OCI-LY3 (cell line): ENCODE measurements at regions not wholly inside any gene's neighbourhood (a gene's known extent, or its start where the extent isn't known, plus 50 kb on each side); places are given as distances from the start of the nearest gene placed in this dataset.

Source experiments
- H2AFZ ChIP-seq: fragments of 200-600, 300-600 bp; shearing (Covaris generic); 2 replicates; pipeline ENCODE4 v1.6.0; 2014; ENCODE audit warnings: antibody characterized with exemption, low read depth, low read length
- H3K27ac ChIP-seq: fragments of 200-600, 300-600 bp; sonication (generic); 2 replicates; pipeline ENCODE4 v1.5.1; 2014; ENCODE audit warnings: mild to moderate bottlenecking, low read length, moderate library complexity, mixed read lengths
- H3K27me3 ChIP-seq: fragments of 200-600, 300-600 bp; sonication (generic); 2 replicates; pipeline ENCODE4 v1.6.1; 2014; ENCODE audit warnings: low read depth, low read length, mixed read lengths
- H3K36me3 ChIP-seq: fragments of 200-600, 300-600 bp; sonication (generic); replicated peaks from 2 replicates; pipeline ENCODE3; 2014; ENCODE audit warnings: low read depth, low read length, mixed read lengths
- H3K4me1 ChIP-seq: fragments of 300-600, 200-600 bp; sonication (generic); 2 replicates; pipeline ENCODE4 v1.6.1; 2014; ENCODE audit warnings: low read length, mixed read lengths
- H3K4me2 ChIP-seq: fragments of 200-600, 300-600 bp; sonication (generic); 2 replicates; pipeline ENCODE4 v1.6.1; 2014; ENCODE audit warnings: low read length, mixed read lengths
- H3K4me3 ChIP-seq: fragments of 300-600, 200-600 bp; sonication (generic); 2 replicates; pipeline ENCODE4 v1.5.1; 2014; ENCODE audit warnings: antibody characterized with exemption, mild to moderate bottlenecking, low read length, moderate library complexity
- H3K79me2 ChIP-seq: fragments of 300-600, 200-600 bp; shearing (Covaris generic); 2 replicates; pipeline ENCODE4 v1.6.1; 2014; ENCODE audit warnings: mild to moderate bottlenecking, low read length, mixed read lengths
- H3K9ac ChIP-seq: fragments of 300-600, 200-600 bp; shearing (Covaris generic); 2 replicates; pipeline ENCODE4 v1.6.0; 2014; ENCODE audit warnings: mild to moderate bottlenecking, low read length, moderate library complexity
- H3K9me3 ChIP-seq: fragments of 200-600, 300-600 bp; shearing (Covaris generic); 2 replicates; pipeline ENCODE4 v1.6.1; 2014; ENCODE audit warnings: low read length, mixed read lengths; ENCODE audit not compliant: insufficient read depth
- H4K20me1 ChIP-seq: fragments of 200-600, 300-600 bp; sonication (generic); 2 replicates; pipeline ENCODE4 v1.6.1; 2016; ENCODE audit warnings: low read length, mixed read lengths; ENCODE audit not compliant: insufficient read depth
- CTCF ChIP-seq: fragments of 200-600, 300-600 bp; sonication (generic); IDR thresholded peaks from 2 replicates; pipeline ENCODE4 v1.5.1; 2014; ENCODE audit warnings: antibody characterized with exemption, low read length, low read depth
- EZH2phosphoT487 ChIP-seq: fragments of 200-600 bp; shearing (Covaris generic); IDR thresholded peaks from 2 replicates; pipeline ENCODE4 v1.6.1; 2018; ENCODE audit warnings: antibody characterized with exemption, mixed run types, low read depth

- TF ChIP-seq CTCF (no peak), EZH2phosphoT487 (no peak)
- H3K9me3 ChIP-seq: no peaks in the 10 kb centered on the region
- H3K4me1 ChIP-seq: no peaks in the 10 kb centered on the region
- no peaks in the 10 kb centered on the region for H3K36me3 ChIP-seq
- no peak overlapping the region for H3K4me2 ChIP-seq
- H3K27ac ChIP-seq: no peak overlapping the region
- no peak overlapping the region for H2AFZ ChIP-seq
- H3K4me3 ChIP-seq: no peak overlapping the region
- no peaks in the 10 kb centered on the region for H4K20me1 ChIP-seq
- no peaks in the 10 kb centered on the region for H3K79me2 ChIP-seq
- no peak overlapping the region for H3K9ac ChIP-seq
- H3K27me3 ChIP-seq: no peaks in the 10 kb centered on the region
Observed at GRCh38 chr6:121879149-121879548, 443.7 kb downstream of the GJA1 start.

- TF ChIP-seq EZH2phosphoT487 (no peak), CTCF (no peak)
- H4K20me1 ChIP-seq: no peaks in the 10 kb centered on the region
Observed at GRCh38 chr6:121880831-121881230, 445.4 kb downstream of the GJA1 start.

GRCh38 chr6:121881974-121882667 lies 446.7 kb downstream of the GJA1 start:
- no peak overlapping the region for H2AFZ ChIP-seq
- H3K4me1 ChIP-seq: no peaks in the 10 kb centered on the region
- H4K20me1 ChIP-seq: no peaks in the 10 kb centered on the region
- H3K27me3 ChIP-seq: no peaks in the 10 kb centered on the region
- no peak overlapping the region for H3K4me2 ChIP-seq
- no peak overlapping the region for H3K4me3 ChIP-seq
- no peaks in the 10 kb centered on the region for H3K9me3 ChIP-seq
- no peak overlapping the region for H3K27ac ChIP-seq
- TF ChIP-seq CTCF (no peak), EZH2phosphoT487 (no peak)
- no peaks in the 10 kb centered on the region for H3K36me3 ChIP-seq
- no peak overlapping the region for H3K9ac ChIP-seq
- no peaks in the 10 kb centered on the region for H3K79me2 ChIP-seq

More at GRCh38 chr6:121880831-121881230, 445.4 kb downstream of the GJA1 start:
- H3K9ac ChIP-seq: no peak overlapping the region
- H3K36me3 ChIP-seq: no peaks in the 10 kb centered on the region
- H3K9me3 ChIP-seq: no peaks in the 10 kb centered on the region
- no peak overlapping the region for H3K4me2 ChIP-seq
- no peaks in the 10 kb centered on the region for H3K79me2 ChIP-seq
- no peak overlapping the region for H2AFZ ChIP-seq
- H3K4me1 ChIP-seq: no peaks in the 10 kb centered on the region
- no peak overlapping the region for H3K27ac ChIP-seq
- H3K4me3 ChIP-seq: no peak overlapping the region
- H3K27me3 ChIP-seq: no peaks in the 10 kb centered on the region

GRCh38 chr6:121884091-121884490 lies 448.6 kb downstream of the GJA1 start:
- Histone ChIP-seq H3K36me3 (no peaks in the 10 kb centered on the region), H3K79me2 (no peaks in the 10 kb centered on the region), H3K27me3 (no peaks in the 10 kb centered on the region), H3K4me2 (no peak overlapping the region), H3K27ac (no peak overlapping the region), H3K4me1 (no peaks in the 10 kb centered on the region), H3K9ac (no peak overlapping the region), H3K9me3 (no peaks in the 10 kb centered on the region), H2AFZ (no peak overlapping the region), H4K20me1 (no peaks in the 10 kb centered on the region), H3K4me3 (no peak overlapping the region)
- TF ChIP-seq EZH2phosphoT487 (no peak), CTCF (no peak)
